GM12878 (cell line): ENCODE measurements at regions not wholly inside any gene's neighbourhood (a gene's known extent, or its start where the extent isn't known, plus 50 kb on each side); places are given as distances from the start of the nearest gene placed in this dataset.

Experiments used
- ATAC-seq: fragments of 200-7000 bp; cut with Tn5 transposase; 3 replicates; pipeline ENCODE4 v1.9.1; 2020; ENCODE audit warnings: mild to moderate bottlenecking, moderate library complexity
- BruUV-seq: library from RNA; stranded (reverse); fragments of 400-500 nt; replicated peaks from 2 replicates; lab custom pipeline; 2021; lab: Mats Ljungman, UMichigan
- CTCF ChIA-PET: fragments of 300-600 bp; sonication (Branson Sonifier 250); formaldehyde crosslinking; extraction: SDS; loops from one replicate; lab custom pipeline; 2021; ENCODE audit warnings: inconsistent platforms; lab: Yijun Ruan, JAX
- POLR2A ChIA-PET: fragments of 350-600 bp; formaldehyde crosslinking; extraction: SDS; loops from one replicate; lab custom pipeline; 2021; ENCODE audit warnings: inconsistent platforms; lab: Charles Lee
- RAD21 ChIA-PET: fragments of 300-600 bp; sonication (Branson Sonifier 250); formaldehyde crosslinking; loops from one replicate; lab custom pipeline; 2023; ENCODE audit warnings: antibody characterized with exemption; ENCODE audit not compliant: unreplicated experiment; lab: Charles Lee
- SMC1A ChIA-PET: fragments of 300-600 bp; sonication (Branson Sonifier 250); formaldehyde crosslinking; loops from one replicate; lab custom pipeline; 2023; ENCODE audit not compliant: unreplicated experiment, uncharacterized antibody; lab: Charles Lee
- DNase-seq: peaks from one replicate; pipeline ENCODE4 v3.0.0-alpha.2; 2011; ENCODE audit warnings: low read depth, low spot score
- FAIRE-seq: peaks from 3 replicates; lab custom pipeline; 2011; peaks lifted over from hg19 to GRCh38; lab: Jason Lieb, UNC
- H2AFZ ChIP-seq: 2 replicates; pipeline ENCODE4 v1.6.0; 2011; ENCODE audit warnings: low read depth, low read length, control low read depth; ENCODE audit not compliant: control insufficient read depth
- H3K27ac ChIP-seq: 2 replicates; pipeline ENCODE4 v1.5.1; 2011; ENCODE audit warnings: control low read depth; ENCODE audit not compliant: control insufficient read depth, insufficient read depth
- H3K27me3 ChIP-seq, 2 experiments: replicated peaks in 1 of 2; 2 replicates each; pipeline versions ENCODE4 v1.6.0 to v1.6.1; 2011; ENCODE audit warnings: low read length in 1 of 2; ENCODE audit not compliant: control insufficient read depth in 2 of 2, insufficient read depth in 2 of 2
- H3K36me3 ChIP-seq, 2 experiments: 2 replicates each; pipeline ENCODE4 v1.5.1; 2011; ENCODE audit warnings: low read length in 1 of 2; ENCODE audit not compliant: control insufficient read depth in 2 of 2, insufficient read depth in 2 of 2
- H3K4me1 ChIP-seq: 2 replicates; pipeline ENCODE4 v1.6.1; 2011; ENCODE audit warnings: mild to moderate bottlenecking, low read length, moderate library complexity, mixed read lengths; ENCODE audit not compliant: control insufficient read depth, insufficient read depth
- H3K4me2 ChIP-seq: 2 replicates; pipeline ENCODE4 v1.6.0; 2011; ENCODE audit warnings: control low read depth; ENCODE audit not compliant: control insufficient read depth, insufficient read depth
- H3K4me3 ChIP-seq: fragments of 200-600 bp; sonication (generic); 2 replicates; pipeline ENCODE4 v1.5.1; 2016
- H3K79me2 ChIP-seq: 2 replicates; pipeline ENCODE4 v1.6.0; 2011; ENCODE audit warnings: low read length; ENCODE audit not compliant: control insufficient read depth, insufficient read depth
- H3K9ac ChIP-seq: 2 replicates; pipeline ENCODE4 v1.8.0; 2011; ENCODE audit warnings: low read length, control low read depth, mixed read lengths; ENCODE audit not compliant: control insufficient read depth, insufficient read depth
- H3K9me3 ChIP-seq: replicated peaks from 3 replicates; pipeline ENCODE4 v1.5.1; 2011; ENCODE audit warnings: mild to moderate bottlenecking, low read length; ENCODE audit not compliant: control insufficient read depth, insufficient read depth
- H4K20me1 ChIP-seq: 2 replicates; pipeline ENCODE4 v1.6.0; 2011; ENCODE audit not compliant: control insufficient read depth, insufficient read depth
- CBX3 ChIP-seq: fragments of 200-600 bp; sonication (generic); IDR thresholded peaks from 2 replicates; pipeline ENCODE4 v1.6.1; 2016; ENCODE audit warnings: low read depth, borderline replicate concordance
- ESRRA ChIP-seq: IDR thresholded peaks from 2 replicates; pipeline ENCODE4 v1.6.1; 2012; ENCODE audit warnings: mild to moderate bottlenecking, low read length, improper control_type of control experiment
- IRF5 ChIP-seq: fragments of 450-650 bp; IDR thresholded peaks from 2 replicates; pipeline ENCODE4 v1.6.1; 2017; ENCODE audit warnings: borderline replicate concordance
- NBN ChIP-seq: fragments of 450-650 bp; IDR thresholded peaks from 2 replicates; pipeline ENCODE4 v1.6.1; 2016
- NFYA ChIP-seq: IDR thresholded peaks from 2 replicates; pipeline ENCODE4 v1.6.1; 2011; ENCODE audit warnings: low read depth, mild to moderate bottlenecking, low read length, improper control_type of control experiment, borderline replicate concordance
- RAD51 ChIP-seq: fragments of 450-650 bp; IDR thresholded peaks from 2 replicates; pipeline ENCODE4 v1.6.1; 2016; ENCODE audit warnings: moderate library complexity, mild to moderate bottlenecking, inconsistent platforms
- RELA ChIP-seq: fragments of 450-650 bp; IDR thresholded peaks from 2 replicates; pipeline ENCODE4 v1.8.0; 2014; ENCODE audit warnings: borderline replicate concordance; ENCODE audit not compliant: partially characterized antibody
- RFX5 ChIP-seq: IDR thresholded peaks from 2 replicates; pipeline ENCODE4 v1.6.1; 2011; ENCODE audit warnings: low read depth, low read length, improper control_type of control experiment
- SIN3A ChIP-seq: IDR thresholded peaks from 2 replicates; pipeline ENCODE4 v1.6.1; 2012; ENCODE audit warnings: low read depth, low read length, improper control_type of control experiment
- SRF ChIP-seq, 2 experiments: IDR thresholded peaks; 2 replicates each; pipeline ENCODE4 v1.6.1; 2011; ENCODE audit warnings: low read depth in 2 of 2, low read length in 2 of 2, mild to moderate bottlenecking in 1 of 2, moderate library complexity in 1 of 2
- SUZ12 ChIP-seq: fragments of 200-600 bp; sonication (generic); IDR thresholded peaks from one replicate; pipeline ENCODE4 v1.6.1; 2018; ENCODE audit warnings: antibody characterized with exemption, mild to moderate bottlenecking; ENCODE audit not compliant: unreplicated experiment
- TARDBP ChIP-seq: IDR thresholded peaks from 2 replicates; pipeline ENCODE4 v1.6.1; 2016; ENCODE audit warnings: borderline replicate concordance
- USF2 ChIP-seq: IDR thresholded peaks from 2 replicates; pipeline ENCODE4 v1.6.1; 2011; ENCODE audit warnings: low read depth, low read length, improper control_type of control experiment, borderline replicate concordance
- YBX1 ChIP-seq: fragments of 450-650 bp; IDR thresholded peaks from 2 replicates; pipeline ENCODE4 v1.6.1; 2016; ENCODE audit warnings: antibody characterized with exemption
- ZNF24 ChIP-seq: fragments of 450-650 bp; IDR thresholded peaks from 2 replicates; pipeline ENCODE4 v1.6.1; 2017; ENCODE audit warnings: antibody characterized with exemption, mild to moderate bottlenecking
- WGBS: methylation state at CpG from one replicate; pipeline ENCODE4 v1.1.6; 2016; ENCODE audit warnings: low lambda C conversion rate; ENCODE audit not compliant: insufficient replicate concordance, insufficient coverage; ENCODE audit errors: missing lambda C conversion rate; 5-methylcytosine and 5-hydroxymethylcytosine counted together
- in situ Hi-C: fragments of 300-500 bp; cut with MboI; formaldehyde crosslinking; loops from 9 replicates; pipeline ENCODE4 v1.14.3; 2018; ENCODE audit warnings: mixed read lengths
- intact Hi-C: fragments of 100-400 bp; cut with micrococcal nuclease; formaldehyde crosslinking; loops from one replicate; pipeline ENCODE4 v1.14.2; 2022; ENCODE audit not compliant: unreplicated experiment

- no peak for DNase-seq
- H4K20me1 ChIP-seq = no peaks in the 10 kb centered on the region
- BruUV-seq = no TSS peak
- H3K27ac ChIP-seq = no peak overlapping the region
- no peaks in the 10 kb centered on the region for H3K79me2 ChIP-seq
- TF ChIP-seq CBX3 = no peak
- no peak for TF ChIP-seq YBX1
- no peak for TF ChIP-seq SRF (IDR thresholded peaks at IDR 0.05; ENCODE audit: low read depth in 2 of 2, low read length in 2 of 2)
- TF ChIP-seq TARDBP = no peak
- TF ChIP-seq RFX5 = no peak
- no peak for TF ChIP-seq RELA
- TF ChIP-seq USF2 = no peak
- no peak for TF ChIP-seq RAD51
- TF ChIP-seq SIN3A = no peak
- TF ChIP-seq IRF5 = no peak
- no peak for TF ChIP-seq NBN
- TF ChIP-seq ESRRA = no peak
- TF ChIP-seq SUZ12 = no peak
- no peak for TF ChIP-seq ZNF24
- no peak for TF ChIP-seq NFYA
- no peaks in the 10 kb centered on the region for H3K27me3 ChIP-seq
- H3K4me1 ChIP-seq = no peaks in the 10 kb centered on the region
- no peak overlapping the region for H3K4me2 ChIP-seq
- H3K36me3 ChIP-seq = no peaks in the 10 kb centered on the region
- in situ Hi-C loops (no loop called here), intact Hi-C loops (loop anchor here (5.0 kb wide), 1 partner anchor 146 kb away; no protein-coding TSS in a partner anchor)
- ChIA-PET SMC1A (interaction anchor here (2.0 kb wide), 1 partner anchor 11 kb away, joined by 10 read pairs; no protein-coding TSS in a partner anchor), CTCF (interaction anchor here (0.6 to 0.9 kb wide), 2 partner anchors 80 to 107 kb away, joined by 3 read pairs; no protein-coding TSS in a partner anchor), POLR2A (no interaction called here), RAD21 (no interaction called here)
- WGBS = 0% methylated on average over 1 of the region's 1 CpG
- H3K4me3 ChIP-seq = no peak overlapping the region
- H3K9ac ChIP-seq = no peak overlapping the region
- H2AFZ ChIP-seq = no peak overlapping the region
- no peak for ATAC-seq
- no peaks in the 10 kb centered on the region for H3K9me3 ChIP-seq
- FAIRE-seq = no peak
Observed at GRCh38 chr3:176663387-176663786, 533.9 kb downstream of the TBL1XR1 start.
